ENCODE measurements at regions not wholly inside any gene's neighbourhood (a gene's known extent, or its start where the extent isn't known, plus 50 kb on each side); places are given as distances from the start of the nearest gene placed in this dataset.
"Not testable (repeated sequence)": the region's sequence is repeated elsewhere in the genome, so short reads cannot be mapped to it uniquely, and the experiment has no call there.

DNA sequence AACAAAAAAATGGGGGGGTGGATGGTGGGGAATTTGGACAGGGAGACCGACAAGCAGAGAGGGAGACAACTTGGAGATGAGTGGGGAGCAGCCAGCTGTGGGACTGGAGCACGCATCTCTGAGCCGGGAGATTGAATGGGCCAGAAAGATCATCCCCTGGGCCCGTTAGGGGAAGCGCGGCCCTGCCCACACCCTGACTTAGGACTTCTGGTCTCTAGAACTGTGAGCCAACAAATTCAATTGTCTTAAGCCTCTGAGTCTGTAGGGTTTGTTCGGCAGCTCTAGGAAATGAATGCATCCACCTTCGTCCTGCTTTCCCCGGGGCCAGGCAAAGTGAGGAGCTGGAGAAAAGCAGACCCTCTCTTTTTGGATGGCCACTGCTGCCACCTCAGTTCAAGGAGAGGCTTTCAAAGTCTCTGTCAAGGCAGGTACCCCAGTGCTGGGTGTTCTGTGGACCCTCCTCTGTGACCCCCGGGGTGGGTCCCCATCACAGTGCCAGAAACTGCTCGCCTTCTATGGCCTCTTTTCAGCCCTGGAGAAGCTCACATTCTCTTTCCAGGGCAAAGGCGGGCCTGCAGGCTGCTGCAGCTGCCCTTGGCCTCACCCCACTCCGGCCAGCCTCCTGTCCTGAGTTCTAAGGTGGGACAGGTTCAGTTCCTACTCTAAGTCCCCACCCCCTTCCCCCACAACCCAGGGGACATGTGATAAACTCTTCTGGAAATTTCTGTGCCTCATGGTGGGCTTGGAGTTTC is 423.2 kb downstream of the RPS24 start:
- no peak for DNase-seq (ENCODE audit: low read depth in 2 of 2)

GRCh38 chr10:78457804-78458482 is 424.3 kb downstream of the RPS24 start:
- no peak for DNase-seq (ENCODE audit: low read depth in 2 of 2)

DNA sequence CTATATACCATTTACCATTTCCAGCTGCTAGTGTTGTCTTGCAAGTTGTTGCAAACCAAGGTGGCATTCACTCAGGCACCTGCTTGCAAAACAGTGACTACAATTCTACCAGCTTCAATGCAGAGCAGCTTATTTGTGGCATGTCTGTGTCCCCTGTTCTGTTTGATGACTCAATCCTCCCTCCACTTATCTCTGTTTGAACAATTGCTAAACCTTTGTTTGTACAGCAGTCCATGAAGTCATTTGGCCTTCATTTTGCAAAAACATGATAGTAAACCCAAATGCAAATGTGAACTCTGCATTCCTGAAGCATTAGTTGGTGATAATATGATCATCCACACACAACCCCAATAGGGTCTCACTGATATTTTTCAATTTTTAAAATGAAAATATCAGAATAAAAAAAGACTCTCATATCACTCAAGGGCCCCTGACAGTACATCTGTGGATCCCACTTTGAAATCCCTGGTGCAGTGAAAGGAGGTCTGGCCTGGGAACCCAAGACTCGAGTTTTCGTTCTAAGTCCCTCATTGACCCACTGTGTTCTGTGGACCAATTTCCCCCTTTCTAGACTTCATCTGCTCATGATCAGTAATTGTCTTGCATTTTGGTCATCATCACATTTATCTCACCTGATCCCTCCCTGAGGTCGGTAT is 425.4 kb downstream of the RPS24 start:
- no peak for DNase-seq (ENCODE audit: low read depth in 2 of 2)

GRCh38 chr10:78459639-78460037 is 426.0 kb downstream of the RPS24 start:
- no peak for DNase-seq (ENCODE audit: low read depth in 2 of 2)

DNA sequence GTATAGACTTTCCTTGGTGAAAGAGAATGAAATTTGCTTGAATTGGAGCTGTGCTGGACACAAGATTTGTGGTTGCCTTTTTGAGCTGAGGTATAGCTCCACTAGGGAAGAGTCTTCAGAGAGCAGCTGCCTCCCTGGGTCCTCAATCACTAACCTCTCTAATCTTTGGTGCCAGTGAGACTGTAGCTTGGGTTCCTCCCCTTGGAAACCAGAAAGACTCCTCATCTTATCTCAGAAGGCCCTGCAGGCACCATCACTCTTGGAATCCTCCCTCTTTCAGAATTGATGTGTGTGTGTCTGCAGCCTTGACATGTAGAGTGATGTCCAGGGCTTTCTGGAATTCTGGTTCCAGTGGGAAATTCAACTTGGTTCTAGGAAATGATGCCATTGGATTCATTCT is 426.5 kb downstream of the RPS24 start:
- DNase-seq (ENCODE audit: low read depth in 2 of 2) = no peak

GRCh38 chr10:78461333-78461732 is 427.7 kb downstream of the RPS24 start:
- DNase-seq (ENCODE audit: low read depth in 2 of 2) = no peak

- DNase-seq (ENCODE audit: low read depth in 2 of 2) = no peak
These were observed 428.5 kb downstream of the RPS24 start for GRCh38 chr10:78462176-78462575.

GRCh38 chr10:78462726-78463228 is 429.1 kb downstream of the RPS24 start:
- DNase-seq (ENCODE audit: low read depth in 2 of 2) = no peak

DNA sequence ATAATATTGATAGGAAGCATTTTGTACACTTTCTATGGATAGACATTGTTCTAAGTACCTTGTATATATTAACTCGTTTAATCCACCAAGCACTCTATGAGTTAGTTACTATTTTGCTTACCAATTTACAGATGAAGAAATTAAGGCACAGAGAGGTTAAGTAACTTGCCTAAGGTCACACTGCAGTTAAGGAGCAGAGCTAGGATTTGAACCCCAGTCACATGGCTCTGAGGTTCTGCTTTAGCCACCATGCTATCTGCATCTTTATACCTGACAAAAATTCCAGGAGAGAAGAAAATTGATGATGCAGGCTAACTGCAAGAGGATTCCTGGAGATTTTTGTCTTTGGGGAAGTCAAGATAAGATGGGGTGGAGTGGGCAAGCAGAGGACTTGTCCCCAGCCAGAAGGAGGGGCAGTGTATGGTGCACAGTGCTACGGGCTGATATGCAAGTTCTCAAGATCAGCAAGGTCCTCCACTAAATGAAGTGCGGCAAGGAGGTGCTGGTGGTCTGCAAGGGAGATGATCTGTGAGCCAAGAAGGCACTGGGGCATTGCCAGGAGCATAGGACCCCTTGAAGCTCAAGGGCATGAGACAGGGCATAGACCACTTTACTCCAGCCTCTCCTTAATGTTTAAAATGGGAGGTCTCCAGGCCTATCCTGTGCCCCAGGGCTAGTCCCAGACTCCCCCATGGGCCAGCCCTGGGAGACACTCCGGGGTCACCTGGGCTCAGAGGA is 430.6 kb downstream of the RPS24 start:
- no peak for DNase-seq (ENCODE audit: low read depth in 2 of 2)

DNA sequence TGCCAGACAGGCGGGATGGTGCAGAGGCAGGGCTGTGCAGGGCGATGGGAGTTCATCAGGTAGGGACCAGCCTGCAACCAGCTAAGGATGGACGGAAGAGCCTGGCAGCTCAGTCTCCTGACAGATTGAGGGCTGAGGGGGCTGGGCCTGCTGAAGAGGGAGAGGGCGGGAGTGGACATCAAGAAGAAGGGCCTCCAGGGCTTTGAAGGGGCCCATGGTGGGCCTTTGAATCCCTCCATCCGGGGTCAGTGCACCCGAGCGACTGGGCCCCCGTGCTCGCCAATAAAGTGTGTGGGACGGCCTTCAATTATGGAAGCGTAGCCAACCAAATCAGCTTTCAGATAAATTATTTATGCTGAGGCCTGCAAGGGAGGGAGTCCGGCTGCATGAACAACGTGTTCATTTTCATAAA is 431.2 kb downstream of the RPS24 start:
- no peak for DNase-seq (ENCODE audit: low read depth in 2 of 2)

DNA sequence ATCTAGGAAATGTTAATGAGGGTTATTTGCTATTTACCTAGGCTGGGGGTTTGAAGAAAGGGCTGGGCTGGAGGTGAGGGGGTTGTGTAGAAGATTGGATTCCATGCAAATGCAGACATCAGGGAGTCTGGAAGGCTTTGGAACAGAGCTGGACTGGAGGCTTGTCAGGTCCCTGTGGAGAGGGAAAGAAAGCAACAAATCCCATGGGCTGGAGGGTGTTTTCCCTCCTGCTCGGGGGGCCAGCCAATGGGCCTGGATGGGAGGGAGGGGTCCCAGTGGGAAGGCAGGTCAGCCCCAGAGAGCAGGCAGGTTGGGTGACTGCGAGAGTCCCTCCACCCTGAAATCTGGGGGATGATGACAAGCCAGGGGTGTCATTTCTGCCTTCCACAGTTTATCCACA is 431.8 kb downstream of the RPS24 start:
- DNase-seq (ENCODE audit: low read depth in 2 of 2) = no peak

DNA sequence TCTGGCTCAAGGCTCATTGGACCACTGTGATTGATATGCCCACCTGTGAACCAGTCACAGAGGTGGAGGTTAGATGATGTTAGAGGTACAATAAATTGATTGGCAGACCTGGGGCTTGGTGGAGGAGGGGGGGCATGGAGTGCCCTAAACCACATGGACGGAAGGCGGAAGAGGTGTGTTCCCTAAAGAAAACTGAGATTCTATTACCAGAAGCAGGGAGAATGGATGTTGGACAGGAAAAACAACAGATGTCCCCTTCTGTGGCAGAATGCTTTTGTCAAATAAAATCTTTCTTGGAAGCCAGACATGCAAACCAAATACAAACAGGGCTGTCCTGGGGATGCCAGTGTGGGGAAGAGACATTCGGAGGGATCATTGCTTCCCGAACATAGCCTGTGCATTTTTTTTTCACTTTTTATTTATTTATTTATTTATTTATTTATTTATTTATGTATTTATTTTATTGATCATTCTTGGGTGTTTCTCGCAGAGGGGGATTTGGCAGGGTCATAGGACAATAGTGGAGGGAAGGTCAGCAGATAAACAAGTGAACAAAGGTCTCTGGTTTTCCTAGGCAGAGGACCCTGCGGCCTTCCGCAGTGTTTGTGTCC is 433.9 kb downstream of the RPS24 start:
- no peak for DNase-seq (ENCODE audit: low read depth in 2 of 2)

- not testable (repeated sequence) for DNase-seq (ENCODE audit: low read depth in 2 of 2)
These were observed 435.1 kb downstream of the RPS24 start for GRCh38 chr10:78468731-78469130.

DNA sequence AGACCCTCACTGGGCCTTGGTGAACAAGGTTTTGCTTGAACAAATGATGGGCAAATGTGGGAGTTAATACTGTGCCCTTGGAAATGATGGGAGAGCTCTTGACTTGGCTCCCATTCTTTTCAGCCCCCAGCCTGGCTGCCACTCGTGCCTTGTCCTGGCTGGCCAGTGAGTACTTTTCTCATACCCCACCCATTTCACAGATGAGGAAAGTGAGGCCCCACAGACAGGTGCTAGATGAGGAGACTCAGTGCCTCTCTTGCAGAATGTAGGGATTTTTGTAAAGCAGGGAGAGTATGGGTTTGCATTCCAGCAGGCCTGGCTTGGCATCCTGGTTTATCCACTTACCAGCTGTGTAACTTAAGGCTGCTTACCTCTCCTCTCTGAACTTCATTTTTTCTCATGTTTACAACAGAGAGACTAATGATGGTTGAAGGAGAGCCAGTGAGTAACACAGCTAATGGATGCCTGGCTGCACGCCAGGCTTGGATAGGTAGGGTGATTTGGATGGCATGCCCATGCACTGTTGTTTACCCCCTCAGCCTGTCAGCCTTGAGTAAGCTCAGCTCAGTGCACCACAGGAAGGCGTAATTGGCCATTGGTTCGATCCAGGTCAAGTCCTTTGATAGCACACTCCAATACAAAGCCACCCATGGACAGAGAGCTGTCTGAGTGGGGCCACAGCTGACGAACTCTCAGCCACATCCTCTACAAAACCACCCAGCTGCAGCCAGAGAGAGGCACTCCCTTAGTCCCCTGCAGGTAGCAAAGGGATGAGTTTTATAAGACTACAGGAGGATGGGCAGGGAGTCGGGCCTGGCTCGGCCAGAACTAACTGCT is 436.8 kb downstream of the RPS24 start:
- no peak for DNase-seq (ENCODE audit: low read depth in 2 of 2)

- DNase-seq (ENCODE audit: low read depth in 2 of 2) = no peak
These were observed 437.7 kb downstream of the RPS24 start for GRCh38 chr10:78471326-78471722.

- DNase-seq (ENCODE audit: low read depth in 2 of 2) = no peak
These were observed 438.3 kb downstream of the RPS24 start for GRCh38 chr10:78471723-78472550.

DNA sequence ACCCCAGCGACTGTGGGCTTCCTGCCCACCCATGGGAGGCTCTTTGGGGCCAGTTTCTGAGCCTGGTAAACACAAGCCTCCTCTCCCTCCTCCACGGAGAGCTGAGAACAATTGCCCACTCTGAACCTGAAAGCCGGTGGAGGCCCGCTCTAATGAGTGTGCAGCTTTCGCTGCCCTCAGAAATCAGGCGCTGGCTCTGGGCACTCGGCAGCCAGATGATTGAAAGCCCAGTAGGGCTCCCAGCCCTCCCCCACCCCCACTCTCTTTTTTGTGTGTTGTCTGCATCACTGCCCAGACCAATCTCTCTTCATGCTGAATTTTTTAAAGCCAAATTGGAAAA is 438.9 kb downstream of the RPS24 start:
- no peak for DNase-seq (ENCODE audit: low read depth in 2 of 2)

GRCh38 chr10:78473006-78473405 is 439.3 kb downstream of the RPS24 start:
- DNase-seq (ENCODE audit: low read depth in 2 of 2) = no peak

- DNase-seq (ENCODE audit: low read depth in 2 of 2) = no peak
These were observed 441.1 kb downstream of the RPS24 start for GRCh38 chr10:78474743-78475142.

DNA sequence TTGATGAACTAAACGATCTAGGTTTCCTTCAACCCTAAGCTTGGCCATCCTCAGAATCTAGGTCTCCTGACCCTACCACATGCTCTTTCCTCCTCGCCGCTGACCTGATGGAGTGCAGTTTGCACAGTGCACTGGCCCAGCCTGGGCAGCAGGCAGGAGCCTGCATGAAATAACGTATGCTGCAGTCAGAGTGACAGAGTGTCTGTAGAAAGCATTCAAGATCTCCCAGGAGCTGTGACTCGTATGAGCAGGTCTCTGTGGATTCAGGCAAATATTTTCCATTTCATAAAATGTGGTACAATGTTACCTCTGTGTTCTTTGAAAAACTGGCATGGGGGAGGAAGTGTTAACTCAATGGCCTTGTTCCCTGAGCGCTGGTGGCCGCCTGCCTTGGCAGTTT is 441.8 kb downstream of the RPS24 start:
- DNase-seq (ENCODE audit: low read depth in 2 of 2) = no peak
